ENCODE measurements at regions not wholly inside any gene's neighbourhood (a gene's known extent, or its start where the extent isn't known, plus 50 kb on each side); places are given as distances from the start of the nearest gene placed in this dataset.

- no peak overlapping the region for H3K27ac ChIP-seq
- TF ChIP-seq, protein P1, sequence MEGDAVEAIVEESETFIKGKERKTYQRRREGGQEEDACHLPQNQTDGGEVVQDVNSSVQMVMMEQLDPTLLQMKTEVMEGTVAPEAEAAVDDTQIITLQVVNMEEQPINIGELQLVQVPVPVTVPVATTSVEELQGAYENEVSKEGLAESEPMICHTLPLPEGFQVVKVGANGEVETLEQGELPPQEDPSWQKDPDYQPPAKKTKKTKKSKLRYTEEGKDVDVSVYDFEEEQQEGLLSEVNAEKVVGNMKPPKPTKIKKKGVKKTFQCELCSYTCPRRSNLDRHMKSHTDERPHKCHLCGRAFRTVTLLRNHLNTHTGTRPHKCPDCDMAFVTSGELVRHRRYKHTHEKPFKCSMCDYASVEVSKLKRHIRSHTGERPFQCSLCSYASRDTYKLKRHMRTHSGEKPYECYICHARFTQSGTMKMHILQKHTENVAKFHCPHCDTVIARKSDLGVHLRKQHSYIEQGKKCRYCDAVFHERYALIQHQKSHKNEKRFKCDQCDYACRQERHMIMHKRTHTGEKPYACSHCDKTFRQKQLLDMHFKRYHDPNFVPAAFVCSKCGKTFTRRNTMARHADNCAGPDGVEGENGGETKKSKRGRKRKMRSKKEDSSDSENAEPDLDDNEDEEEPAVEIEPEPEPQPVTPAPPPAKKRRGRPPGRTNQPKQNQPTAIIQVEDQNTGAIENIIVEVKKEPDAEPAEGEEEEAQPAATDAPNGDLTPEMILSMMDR (conservative IDR thresholded peaks at IDR 0.05): no peak
Observed at GRCh38 chr2:41718705-41719104, 329.1 kb upstream of the PKDCC start.

DNA sequence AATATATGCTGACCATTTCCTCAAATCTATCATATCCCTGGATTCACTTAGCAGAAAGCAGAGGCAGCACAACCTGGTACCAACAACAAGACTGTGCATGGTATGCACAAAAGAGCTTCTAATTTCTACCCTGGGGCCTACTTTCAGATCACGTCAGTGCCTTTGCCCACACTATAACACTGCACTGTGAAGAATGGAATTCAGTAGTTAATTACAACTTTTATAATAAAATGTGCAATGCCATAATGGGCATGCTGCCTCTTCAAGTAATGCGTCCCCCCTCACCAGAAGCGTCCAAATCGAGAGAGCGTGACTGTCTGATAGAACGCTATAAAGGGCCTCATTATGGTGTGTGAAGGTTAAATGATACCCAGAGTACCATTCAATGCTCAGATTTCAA lies 328.1 kb upstream of the PKDCC start:
- no peak overlapping the region for H3K27ac ChIP-seq
- TF ChIP-seq, protein P1 (conservative IDR thresholded peaks at IDR 0.05): no peak

- TF ChIP-seq, protein P1 (conservative IDR thresholded peaks at IDR 0.05): no peak
- H3K27ac ChIP-seq: no peak overlapping the region
Observed at GRCh38 chr2:41720331-41721251, 327.2 kb upstream of the PKDCC start.

- no peak overlapping the region for H3K27ac ChIP-seq
- TF ChIP-seq, protein P1 (conservative IDR thresholded peaks at IDR 0.05): no peak
Observed at GRCh38 chr2:41722668-41723369, 325.0 kb upstream of the PKDCC start.

GRCh38 chr2:41723526-41723925 lies 324.3 kb upstream of the PKDCC start:
- TF ChIP-seq, protein P1 (conservative IDR thresholded peaks at IDR 0.05): no peak
- H3K27ac ChIP-seq: no peak overlapping the region

- TF ChIP-seq, protein P1 (conservative IDR thresholded peaks at IDR 0.05): no peak
- no peak overlapping the region for H3K27ac ChIP-seq
Observed at GRCh38 chr2:41724465-41724864, 323.4 kb upstream of the PKDCC start.

DNA sequence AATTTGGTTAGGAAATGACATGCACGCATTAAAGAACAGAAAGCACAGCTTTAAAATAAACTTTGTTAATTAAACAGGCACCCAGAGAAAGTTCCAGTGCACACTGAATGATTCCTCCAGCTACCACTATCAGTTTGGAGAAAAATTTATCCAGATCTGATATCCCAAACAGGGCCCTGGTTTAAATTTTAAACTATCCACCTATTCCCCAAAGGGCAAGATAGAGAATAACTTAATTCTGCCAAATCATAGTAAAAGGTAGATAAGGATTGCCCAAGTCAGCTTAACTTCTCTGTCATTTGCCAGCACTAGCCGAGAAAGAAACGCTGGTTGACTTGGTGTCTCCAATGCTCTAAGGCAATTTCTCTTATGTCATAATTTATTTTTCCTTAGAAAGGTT lies 321.9 kb upstream of the PKDCC start:
- TF ChIP-seq, protein P1 (conservative IDR thresholded peaks at IDR 0.05): no peak
- H3K27ac ChIP-seq: no peak overlapping the region

All from VCaP (cell line).